H9 (cell line): ENCODE measurements at regions not wholly inside any gene's neighbourhood (a gene's known extent, or its start where the extent isn't known, plus 50 kb on each side); places are given as distances from the start of the nearest gene placed in this dataset.

Source experiments
- DNase-seq: peaks from one replicate; pipeline ENCODE4 v3.0.0-alpha.2; 2017
- H2AFZ ChIP-seq: one replicate; pipeline ENCODE4 v1.6.1; 2013; ENCODE audit warnings: mild to moderate bottlenecking, low read length, control low read depth, moderate library complexity
- H2AK5ac ChIP-seq: 2 replicates; pipeline ENCODE4 v1.6.1; 2013; ENCODE audit warnings: low read length, control low read depth, mixed read lengths; ENCODE audit not compliant: insufficient read length
- H2BK120ac ChIP-seq: one replicate; pipeline ENCODE4 v1.6.1; 2013; ENCODE audit warnings: low read depth, mild to moderate bottlenecking, low read length, control low read depth, inconsistent platforms; ENCODE audit not compliant: poor library complexity, severe bottlenecking
- H2BK12ac ChIP-seq: 2 replicates; pipeline ENCODE4 v1.6.1; 2013; ENCODE audit warnings: low read length, control low read depth, mixed read lengths, low read depth; ENCODE audit not compliant: insufficient read length
- H2BK15ac ChIP-seq: 2 replicates; pipeline ENCODE4 v1.6.1; 2013; ENCODE audit warnings: low read depth, low read length, control low read depth
- H2BK20ac ChIP-seq: one replicate; pipeline ENCODE4 v1.6.1; 2013; ENCODE audit warnings: low read depth, mild to moderate bottlenecking, low read length, control low read depth, inconsistent platforms; ENCODE audit not compliant: poor library complexity, severe bottlenecking
- H2BK5ac ChIP-seq: 2 replicates; pipeline ENCODE4 v1.6.1; 2013; ENCODE audit warnings: low read length, control low read depth, mixed read lengths; ENCODE audit not compliant: insufficient read length
- H3K14ac ChIP-seq: 2 replicates; pipeline ENCODE4 v1.6.1; 2013; ENCODE audit warnings: low read length, control low read depth; ENCODE audit not compliant: insufficient read depth
- H3K18ac ChIP-seq: 2 replicates; pipeline ENCODE4 v1.6.1; 2013; ENCODE audit warnings: low read depth, mild to moderate bottlenecking, mixed read lengths, low read length, control low read depth; ENCODE audit not compliant: insufficient read length
- H3K23ac ChIP-seq: 2 replicates; pipeline ENCODE4 v1.6.1; 2013; ENCODE audit warnings: low read length, control low read depth, mixed read lengths, low read depth; ENCODE audit not compliant: insufficient read length
- H3K23me2 ChIP-seq: 2 replicates; pipeline ENCODE4 v1.6.1; 2013; ENCODE audit warnings: low read depth, mild to moderate bottlenecking, mixed read lengths, low read length, control low read depth; ENCODE audit not compliant: insufficient read length, poor library complexity, severe bottlenecking
- H3K27ac ChIP-seq: 2 replicates; pipeline ENCODE4 v1.5.1; 2013; ENCODE audit warnings: low read length, control low read depth, mixed read lengths, low read depth; ENCODE audit not compliant: insufficient read length
- H3K27me3 ChIP-seq: 2 replicates; pipeline ENCODE4 v1.6.1; 2013; ENCODE audit warnings: low read length, control low read depth, inconsistent platforms; ENCODE audit not compliant: insufficient read depth
- H3K4ac ChIP-seq: 2 replicates; pipeline ENCODE4 v1.6.1; 2013; ENCODE audit warnings: low read depth, mild to moderate bottlenecking, control low read depth, inconsistent platforms, low read length, moderate library complexity
- H3K4me1 ChIP-seq: 2 replicates; pipeline ENCODE4 v1.6.1; 2013; ENCODE audit warnings: low read length, control low read depth, inconsistent platforms; ENCODE audit not compliant: insufficient read depth
- H3K4me2 ChIP-seq: 2 replicates; pipeline ENCODE4 v1.6.1; 2013; ENCODE audit warnings: low read length, control low read depth, mixed read lengths; ENCODE audit not compliant: insufficient read length, insufficient read depth
- H3K56ac ChIP-seq: 2 replicates; pipeline ENCODE4 v1.6.1; 2013; ENCODE audit warnings: low read depth, mild to moderate bottlenecking, mixed read lengths, low read length, control low read depth; ENCODE audit not compliant: insufficient read length
- H3K79me1 ChIP-seq: 2 replicates; pipeline ENCODE4 v1.6.1; 2013; ENCODE audit warnings: low read depth, mild to moderate bottlenecking, moderate library complexity, low read length, control low read depth, inconsistent platforms; ENCODE audit not compliant: insufficient read depth, poor library complexity, severe bottlenecking
- H3K79me2 ChIP-seq: 2 replicates; pipeline ENCODE4 v1.6.1; 2013; ENCODE audit warnings: low read length, control low read depth, inconsistent platforms; ENCODE audit not compliant: insufficient read depth
- H3K9ac ChIP-seq: 2 replicates; pipeline ENCODE4 v1.6.1; 2013; ENCODE audit warnings: low read length, control low read depth, mixed read lengths; ENCODE audit not compliant: insufficient read length; ENCODE audit errors: extremely low read depth
- H3K9me3 ChIP-seq: one replicate; pipeline ENCODE4 v1.6.1; 2013; ENCODE audit warnings: low read depth, low read length, inconsistent platforms; ENCODE audit not compliant: control insufficient read depth
- H3T11ph ChIP-seq: one replicate; pipeline ENCODE4 v1.6.1; 2013; ENCODE audit warnings: mild to moderate bottlenecking, low read length, control low read depth, inconsistent platforms
- H4K20me1 ChIP-seq: one replicate; pipeline ENCODE4 v1.6.1; 2013; ENCODE audit not compliant: control insufficient read depth, insufficient read length, insufficient read depth
- H4K5ac ChIP-seq: 2 replicates; pipeline ENCODE4 v1.6.1; 2013; ENCODE audit warnings: low read depth, mild to moderate bottlenecking, mixed read lengths, low read length, control low read depth; ENCODE audit not compliant: insufficient read length
- H4K8ac ChIP-seq: replicated peaks from 2 replicates; pipeline ENCODE4 v1.6.1; 2013; ENCODE audit warnings: low read length, control low read depth, mixed read lengths, low read depth; ENCODE audit not compliant: insufficient read length
- H4K91ac ChIP-seq: 2 replicates; pipeline ENCODE4 v1.6.1; 2013; ENCODE audit warnings: low read depth, mild to moderate bottlenecking, moderate library complexity, mixed read lengths, low read length, control low read depth; ENCODE audit not compliant: insufficient read length
- H3K27ac Mint-ChIP-seq, 3 experiments: 2 replicates in 2 of 3; 3 replicates in 1 of 3; pipeline ENCODE4 v1.8.0; 2020 to 2021; ENCODE audit warnings: mixed read lengths in 3 of 3, mild to moderate bottlenecking in 1 of 3, moderate library complexity in 1 of 3
- H3K27me3 Mint-ChIP-seq: 2 replicates; pipeline ENCODE4 v1.8.0; 2021; ENCODE audit warnings: low read depth, mild to moderate bottlenecking, moderate library complexity, mixed read lengths
- H3K36me3 Mint-ChIP-seq, 3 experiments: 2 replicates in 2 of 3; 3 replicates in 1 of 3; pipeline ENCODE4 v1.8.0; 2020 to 2021; ENCODE audit warnings: low read depth in 3 of 3, mixed read lengths in 3 of 3; ENCODE audit not compliant: insufficient read depth in 1 of 3
- H3K4me1 Mint-ChIP-seq, 2 experiments: 2 replicates each; pipeline ENCODE4 v1.8.0; 2020; ENCODE audit warnings: mixed read lengths in 2 of 2
- H3K4me3 Mint-ChIP-seq, 2 experiments: 2 replicates in 1 of 2; 3 replicates in 1 of 2; pipeline ENCODE4 v1.8.0; 2020 to 2021; ENCODE audit warnings: mild to moderate bottlenecking in 2 of 2, mixed read lengths in 2 of 2, moderate library complexity in 1 of 2
- H3K9me3 Mint-ChIP-seq, 2 experiments: 2 replicates in 1 of 2; 3 replicates in 1 of 2; pipeline ENCODE4 v1.8.0; 2020; ENCODE audit warnings: mild to moderate bottlenecking in 2 of 2, mixed read lengths in 2 of 2, moderate library complexity in 1 of 2
- WGBS: extraction: QIAGEN DNeasy Blood & Tissue Kit; methylation state at CpG from one replicate; pipeline ENCODE4 v1.1.7; 2013; ENCODE audit warnings: missing lambda C conversion rate, low lambda C conversion rate, mixed read lengths; ENCODE audit not compliant: insufficient read length; ENCODE audit errors: extremely low coverage; 5-methylcytosine and 5-hydroxymethylcytosine counted together
- TF ChIP-seq, protein P1 (sequence below): fragments of 200-600 bp; sonication (generic); conservative IDR thresholded peaks from 3 replicates; pipeline ENCODE4 v1.8.0; 2021; ENCODE audit warnings: antibody characterized with exemption, mild to moderate bottlenecking

DNA sequence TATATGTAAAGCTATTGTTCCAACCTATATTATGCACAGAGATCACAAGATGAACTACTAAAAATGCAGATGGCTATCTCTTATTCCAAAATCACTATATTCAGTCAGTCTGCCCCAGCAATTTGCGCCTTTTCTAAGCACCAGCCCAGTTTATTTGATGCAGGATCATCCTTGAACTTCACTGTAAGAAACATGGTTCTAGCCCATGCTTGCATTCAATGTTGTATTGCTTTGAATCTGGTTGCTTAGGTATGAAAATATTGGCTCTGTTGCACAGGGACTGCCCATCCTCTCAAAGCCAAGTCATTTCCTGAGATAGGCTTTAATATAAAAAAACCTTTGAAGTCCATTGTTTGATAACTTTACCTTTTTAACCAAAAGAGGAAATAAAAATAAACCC lies 170.5 kb upstream of the LRIG1 start:
- Histone ChIP-seq H3K4me1 (no peaks in the 10 kb centered on the region), H2BK15ac (no peak overlapping the region), H3K23ac (no peak overlapping the region), H3K79me1 (no peaks in the 10 kb centered on the region), H2BK20ac (no peak overlapping the region), H3K4ac (no peak overlapping the region), H3K23me2 (no peaks in the 10 kb centered on the region), H3K27ac (no peak overlapping the region), H3K56ac (no peak overlapping the region), H4K91ac (no peak overlapping the region), H3K27me3 (no peaks in the 10 kb centered on the region), H4K20me1 (no peaks in the 10 kb centered on the region), H3K9ac (no peak overlapping the region), H3K18ac (no peak overlapping the region), H2AFZ (no peak overlapping the region), H2BK12ac (no peak overlapping the region), H2BK5ac (no peak overlapping the region), H3K9me3 (no peaks in the 10 kb centered on the region), H3K14ac (no peak overlapping the region), H4K5ac (no peak overlapping the region), H3T11ph (no peak overlapping the region), H2AK5ac (no peak overlapping the region), H4K8ac (no peak overlapping the region), H2BK120ac (no peak overlapping the region), H3K4me2 (no peak overlapping the region), H3K79me2 (no peaks in the 10 kb centered on the region)
- DNase-seq = no peak
- Mint-ChIP-seq H3K4me1 (no peaks in the 10 kb centered on the region), H3K36me3 (no peaks in the 10 kb centered on the region), H3K27ac (no peak overlapping the region), H3K27me3 (peaks cover 2% of the 10 kb centered on the region), H3K9me3 (no peaks in the 10 kb centered on the region), H3K4me3 (no peak overlapping the region)
- WGBS = no CpG with 5 or more reads among the region's 1 CpG
- TF ChIP-seq, protein P1, sequence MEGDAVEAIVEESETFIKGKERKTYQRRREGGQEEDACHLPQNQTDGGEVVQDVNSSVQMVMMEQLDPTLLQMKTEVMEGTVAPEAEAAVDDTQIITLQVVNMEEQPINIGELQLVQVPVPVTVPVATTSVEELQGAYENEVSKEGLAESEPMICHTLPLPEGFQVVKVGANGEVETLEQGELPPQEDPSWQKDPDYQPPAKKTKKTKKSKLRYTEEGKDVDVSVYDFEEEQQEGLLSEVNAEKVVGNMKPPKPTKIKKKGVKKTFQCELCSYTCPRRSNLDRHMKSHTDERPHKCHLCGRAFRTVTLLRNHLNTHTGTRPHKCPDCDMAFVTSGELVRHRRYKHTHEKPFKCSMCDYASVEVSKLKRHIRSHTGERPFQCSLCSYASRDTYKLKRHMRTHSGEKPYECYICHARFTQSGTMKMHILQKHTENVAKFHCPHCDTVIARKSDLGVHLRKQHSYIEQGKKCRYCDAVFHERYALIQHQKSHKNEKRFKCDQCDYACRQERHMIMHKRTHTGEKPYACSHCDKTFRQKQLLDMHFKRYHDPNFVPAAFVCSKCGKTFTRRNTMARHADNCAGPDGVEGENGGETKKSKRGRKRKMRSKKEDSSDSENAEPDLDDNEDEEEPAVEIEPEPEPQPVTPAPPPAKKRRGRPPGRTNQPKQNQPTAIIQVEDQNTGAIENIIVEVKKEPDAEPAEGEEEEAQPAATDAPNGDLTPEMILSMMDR = no peak
